IMR-90 (cell line): ENCODE measurements at regions not wholly inside any gene's neighbourhood (a gene's known extent, or its start where the extent isn't known, plus 50 kb on each side); places are given as distances from the start of the nearest gene placed in this dataset.

Experiments
- ATAC-seq: fragments of 200-7000 bp; cut with Tn5 transposase; 2 replicates; pipeline ENCODE4 v1.9.1; 2020; ENCODE audit warnings: low read depth, mild to moderate bottlenecking, moderate library complexity
- BruUV-seq: library from RNA; stranded (reverse); fragments of 400-500 nt; replicated peaks from 2 replicates; lab custom pipeline; 2021; lab: Mats Ljungman, UMichigan
- CTCF ChIA-PET: fragments of 300-600 bp; formaldehyde crosslinking; extraction: SDS; loops from one replicate; lab custom pipeline; 2021; ENCODE audit warnings: antibody characterized with exemption; lab: Yijun Ruan, JAX
- POLR2A ChIA-PET: fragments of 300-600 bp; sonication (Branson Sonifier 250); formaldehyde crosslinking; loops from one replicate; lab custom pipeline; 2022; ENCODE audit warnings: antibody characterized with exemption; ENCODE audit not compliant: unreplicated experiment; lab: Charles Lee
- DNase-seq: peaks from one replicate; pipeline ENCODE4 v3.0.0; 2013
- H2AFZ ChIP-seq: replicated peaks from 2 replicates; pipeline ENCODE3; 2013; ENCODE audit warnings: low read length, mild to moderate bottlenecking; ENCODE audit not compliant: poor library complexity
- H2AK5ac ChIP-seq: 2 replicates; pipeline ENCODE4 v1.6.1; 2013; ENCODE audit warnings: low read depth, low read length, inconsistent platforms
- H2AK9ac ChIP-seq: replicated peaks from 2 replicates; pipeline ENCODE3; 2013; ENCODE audit warnings: mild to moderate bottlenecking, low read depth, low read length, moderate library complexity; ENCODE audit not compliant: poor library complexity
- H2BK120ac ChIP-seq: 2 replicates; pipeline ENCODE4 v1.6.1; 2013; ENCODE audit warnings: low read depth, low read length, inconsistent platforms
- H2BK15ac ChIP-seq: 3 replicates; pipeline ENCODE4 v1.6.1; 2013; ENCODE audit warnings: low read depth, low read length, inconsistent platforms
- H2BK20ac ChIP-seq: 2 replicates; pipeline ENCODE4 v1.6.1; 2013; ENCODE audit warnings: low read depth, mild to moderate bottlenecking, inconsistent platforms, low read length, moderate library complexity
- H2BK5ac ChIP-seq: 2 replicates; pipeline ENCODE4 v1.6.1; 2013; ENCODE audit warnings: mild to moderate bottlenecking, low read depth, low read length, inconsistent platforms; ENCODE audit not compliant: poor library complexity, severe bottlenecking
- H3K14ac ChIP-seq: replicated peaks from 2 replicates; pipeline ENCODE4 v1.6.1; 2013; ENCODE audit warnings: low read depth, low read length, inconsistent platforms
- H3K18ac ChIP-seq: 2 replicates; pipeline ENCODE4 v1.6.1; 2013; ENCODE audit warnings: low read depth, low read length, control low read depth
- H3K23ac ChIP-seq: 2 replicates; pipeline ENCODE4 v1.6.1; 2013; ENCODE audit warnings: low read depth, low read length, inconsistent platforms
- H3K27ac ChIP-seq: 2 replicates; pipeline ENCODE4 v1.5.1; 2013; ENCODE audit warnings: mild to moderate bottlenecking, control low read depth, low read length; ENCODE audit not compliant: insufficient read depth
- H3K27me3 ChIP-seq: 2 replicates; pipeline ENCODE4 v1.6.1; 2013; ENCODE audit warnings: low read length; ENCODE audit not compliant: control insufficient read depth, insufficient read depth
- H3K36me3 ChIP-seq: 2 replicates; pipeline ENCODE4 v1.6.1; 2013; ENCODE audit warnings: low read length, mixed read lengths; ENCODE audit not compliant: control insufficient read depth, insufficient read depth
- H3K4ac ChIP-seq: 2 replicates; pipeline ENCODE4 v1.6.1; 2013; ENCODE audit warnings: low read depth, low read length, inconsistent platforms
- H3K4me1 ChIP-seq: 2 replicates; pipeline ENCODE4 v1.6.1; 2013; ENCODE audit warnings: low read length, mixed read lengths; ENCODE audit not compliant: control insufficient read depth, insufficient read depth
- H3K4me2 ChIP-seq: 2 replicates; pipeline ENCODE4 v1.6.1; 2013; ENCODE audit warnings: low read depth, mild to moderate bottlenecking, control low read depth, low read length, moderate library complexity
- H3K4me3 ChIP-seq: 2 replicates; pipeline ENCODE4 v1.5.1; 2013; ENCODE audit warnings: low read depth, mild to moderate bottlenecking, control low read depth, low read length, moderate library complexity; ENCODE audit not compliant: insufficient read depth
- H3K56ac ChIP-seq: 2 replicates; pipeline ENCODE4 v1.6.1; 2013; ENCODE audit warnings: low read length, inconsistent platforms; ENCODE audit not compliant: insufficient read depth; ENCODE audit errors: extremely low read depth
- H3K79me1 ChIP-seq, 2 experiments: 2 replicates each; pipeline ENCODE4 v1.6.1; 2013; ENCODE audit warnings: low read length in 2 of 2, inconsistent platforms in 1 of 2, low read depth in 1 of 2
- H3K9ac ChIP-seq: 2 replicates; pipeline ENCODE4 v1.6.1; 2013; ENCODE audit warnings: low read depth, low read length, control low read depth
- H3K9me1 ChIP-seq: 2 replicates; pipeline ENCODE4 v1.6.1; 2013; ENCODE audit warnings: low read length, inconsistent platforms; ENCODE audit not compliant: insufficient read depth
- H3K9me3 ChIP-seq: 2 replicates; pipeline ENCODE4 v1.6.1; 2013; ENCODE audit warnings: low read length; ENCODE audit not compliant: control insufficient read depth, insufficient read depth
- H4K20me1 ChIP-seq: 2 replicates; pipeline ENCODE4 v1.6.1; 2013; ENCODE audit warnings: low read length, inconsistent platforms; ENCODE audit not compliant: insufficient read depth
- H4K5ac ChIP-seq: 2 replicates; pipeline ENCODE4 v1.6.1; 2013; ENCODE audit warnings: mild to moderate bottlenecking, low read depth, low read length, control low read depth
- H4K8ac ChIP-seq, 2 experiments: 2 replicates each; pipeline ENCODE4 v1.6.1; 2013; ENCODE audit warnings: low read depth in 2 of 2, low read length in 2 of 2, control low read depth in 1 of 2, inconsistent platforms in 1 of 2
- H4K91ac ChIP-seq: 2 replicates; pipeline ENCODE4 v1.6.1; 2013; ENCODE audit warnings: low read depth, low read length, inconsistent platforms; ENCODE audit not compliant: insufficient read depth
- BHLHE40 ChIP-seq: fragments of 150-350 bp; IDR thresholded peaks from 2 replicates; pipeline ENCODE4 v1.6.1; 2016; ENCODE audit warnings: mild to moderate bottlenecking, low read depth, low read length
- CEBPB ChIP-seq: IDR thresholded peaks from 2 replicates; pipeline ENCODE4 v1.6.1; 2012; ENCODE audit warnings: low read depth, low read length, improper control_type of control experiment
- CHD1 ChIP-seq: IDR thresholded peaks from 2 replicates; pipeline ENCODE4 v1.6.1; 2012; ENCODE audit warnings: low read depth, low read length, improper control_type of control experiment
- CTCF ChIP-seq: conservative IDR thresholded peaks from 2 replicates; pipeline ENCODE4 v1.5.1; 2012; ENCODE audit warnings: mild to moderate bottlenecking, low read depth, low read length, improper control_type of control experiment
- ELK1 ChIP-seq: fragments of 150-350 bp; IDR thresholded peaks from 2 replicates; pipeline ENCODE4 v1.6.1; 2016; ENCODE audit warnings: low read depth, mild to moderate bottlenecking, low read length, moderate library complexity, borderline replicate concordance
- FOS ChIP-seq: fragments of 150-350 bp; IDR thresholded peaks from 2 replicates; pipeline ENCODE4 v1.6.1; 2016; ENCODE audit warnings: low read depth, low read length
- MAFK ChIP-seq: IDR thresholded peaks from 2 replicates; pipeline ENCODE4 v1.6.1; 2012; ENCODE audit warnings: low read depth, low read length, improper control_type of control experiment
- MAZ ChIP-seq: IDR thresholded peaks from 2 replicates; pipeline ENCODE4 v1.6.1; 2012; ENCODE audit warnings: low read depth, mild to moderate bottlenecking, low read length, improper control_type of control experiment, moderate library complexity, borderline replicate concordance
- MXI1 ChIP-seq: IDR thresholded peaks from 2 replicates; pipeline ENCODE4 v1.6.1; 2012; ENCODE audit warnings: low read depth, mild to moderate bottlenecking, low read length, moderate library complexity, borderline replicate concordance
- NFE2L2 ChIP-seq: fragments of 150-350 bp; IDR thresholded peaks from 2 replicates; pipeline ENCODE4 v1.6.1; 2016; ENCODE audit warnings: low read depth, mild to moderate bottlenecking, low read length
- POLR2A ChIP-seq: IDR thresholded peaks from 2 replicates; pipeline ENCODE4 v1.6.1; 2012; ENCODE audit warnings: mild to moderate bottlenecking, low read depth, low read length
- RAD21 ChIP-seq: IDR thresholded peaks from 2 replicates; pipeline ENCODE4 v1.6.1; 2012; ENCODE audit warnings: low read length, improper control_type of control experiment
- RCOR1 ChIP-seq: IDR thresholded peaks from 2 replicates; pipeline ENCODE4 v1.6.1; 2012; ENCODE audit warnings: mild to moderate bottlenecking, low read length, improper control_type of control experiment; ENCODE audit not compliant: insufficient replicate concordance
- RFX5 ChIP-seq: IDR thresholded peaks from 2 replicates; pipeline ENCODE4 v1.8.0; 2012; ENCODE audit warnings: low read depth, mild to moderate bottlenecking, low read length, moderate library complexity
- SMC3 ChIP-seq: fragments of 150-350 bp; IDR thresholded peaks from 2 replicates; pipeline ENCODE4 v1.6.1; 2016; ENCODE audit warnings: low read depth, mild to moderate bottlenecking, antibody characterized with exemption, low read length, moderate library complexity
- USF2 ChIP-seq: fragments of 150-350 bp; IDR thresholded peaks from 2 replicates; pipeline ENCODE4 v1.6.1; 2017; ENCODE audit warnings: mild to moderate bottlenecking, antibody characterized with exemption, low read length, low read depth
- WGBS, 2 experiments: methylation state at CpG; one replicate each; pipeline versions ENCODE4 v1.1.5 to v1.1.7; 2013; ENCODE audit warnings: missing lambda C conversion rate in 2 of 2; ENCODE audit not compliant: insufficient read length in 1 of 2; ENCODE audit errors: extremely low coverage in 2 of 2; 5-methylcytosine and 5-hydroxymethylcytosine counted together
- dilution Hi-C: fragments of 300-500 bp; cut with HindIII; formaldehyde crosslinking; loops from one replicate; pipeline ENCODE4 v1.14.3; 2018; ENCODE audit warnings: low sequenced_read_pairs; ENCODE audit not compliant: unreplicated experiment
- in situ Hi-C: fragments of 300-500 bp; cut with MboI; formaldehyde crosslinking; loops from 3 replicates; pipeline ENCODE4 v1.14.3; 2019; ENCODE audit warnings: low sequenced_read_pairs, inconsistent platforms, mixed read lengths
- intact Hi-C: fragments of 100-400 bp; cut with micrococcal nuclease; formaldehyde crosslinking; loops from 2 replicates; pipeline ENCODE4 v1.10.0; 2022

GRCh38 chr4:30362436-30362835, 357.7 kb upstream of the PCDH7 start:
- Histone ChIP-seq H3K9me1 (no peaks in the 10 kb centered on the region), H2AFZ (no peak overlapping the region), H3K27me3 (no peaks in the 10 kb centered on the region), H2BK20ac (no peak overlapping the region), H4K20me1 (no peaks in the 10 kb centered on the region), H4K8ac (no peak overlapping the region), H3K36me3 (no peaks in the 10 kb centered on the region), H3K4me3 (no peak overlapping the region), H3K4me1 (no peaks in the 10 kb centered on the region), H2BK120ac (no peak overlapping the region), H2AK9ac (no peak overlapping the region), H3K23ac (no peak overlapping the region), H2BK15ac (no peak overlapping the region), H3K18ac (no peak overlapping the region), H3K9ac (no peak overlapping the region), H3K9me3 (peaks cover 3% of the 10 kb centered on the region; the same call in 1 of the 2 replicates), H4K5ac (no peak overlapping the region), H4K91ac (no peak overlapping the region), H3K14ac (no peak overlapping the region), H3K27ac (no peak overlapping the region), H3K4ac (no peak overlapping the region), H3K79me1 (no peaks in the 10 kb centered on the region), H2AK5ac (no peak overlapping the region), H3K4me2 (no peak overlapping the region), H3K56ac (no peak overlapping the region), H2BK5ac (no peak overlapping the region)
- intact Hi-C loops = no loop called here
- POLR2A ChIA-PET = no interaction called here
- no CpG with 5 or more reads among the region's 2 CpGs for WGBS, 2 experiments
- CTCF ChIA-PET = interaction anchor here (0.6 kb wide), 1 partner anchor 18 kb away, joined by 3 read pairs; no protein-coding TSS in a partner anchor
- BruUV-seq = no TSS peak
- in situ Hi-C loops = no loop called here
- DNase-seq (no peak), ATAC-seq (no peak)
- dilution Hi-C loops = no loop called here
- TF ChIP-seq ELK1 (no peak), FOS (no peak), USF2 (no peak), MAFK (no peak), RFX5 (no peak), NFE2L2 (no peak), BHLHE40 (no peak), CEBPB (no peak), RCOR1 (no peak), CTCF (no peak), SMC3 (no peak), MXI1 (no peak), POLR2A (no peak), RAD21 (no peak), CHD1 (no peak), MAZ (no peak)
